T47D (cell line): ENCODE measurements at regions not wholly inside any gene's neighbourhood (a gene's known extent, or its start where the extent isn't known, plus 50 kb on each side); places are given as distances from the start of the nearest gene placed in this dataset.

Experiments
- DNase-seq, 2 experiments: peaks; one replicate each; pipeline versions ENCODE4 v3.0.0 to v3.0.0-alpha.2; 2011 to 2012; ENCODE audit warnings: low read depth in 1 of 2, low spot score in 1 of 2
- JUND ChIP-seq: IDR thresholded peaks from 2 replicates; pipeline ENCODE4 v1.6.1; 2012; ENCODE audit warnings: low read depth
- in situ Hi-C: cut with HindIII; loops from 2 replicates; pipeline ENCODE4 v1.10.0; 2016; ENCODE audit warnings: low sequenced_read_pairs, low pct_unique_long_range_greater_than_20kb

- TF ChIP-seq JUND: no peak
- in situ Hi-C loops: no loop called here
- no peak for DNase-seq
These were observed 79.5 kb upstream of the CAV2 start for GRCh38 chr7:116420003-116420402.

GRCh38 chr7:116421298-116421697 lies 78.2 kb upstream of the CAV2 start:
- no peak for TF ChIP-seq JUND
- in situ Hi-C loops: no loop called here
- DNase-seq: no peak

GRCh38 chr7:116422683-116423082 lies 76.9 kb upstream of the CAV2 start:
- no peak for DNase-seq
- no peak for TF ChIP-seq JUND
- in situ Hi-C loops: no loop called here

GRCh38 chr7:116423499-116423898 lies 76.0 kb upstream of the CAV2 start:
- DNase-seq: no peak
- TF ChIP-seq JUND: no peak
- in situ Hi-C loops: no loop called here

GRCh38 chr7:116425647-116426209 lies 73.8 kb upstream of the CAV2 start:
- in situ Hi-C loops: no loop called here
- no peak for DNase-seq
- no peak for TF ChIP-seq JUND

- no peak for TF ChIP-seq JUND
- in situ Hi-C loops: no loop called here
- no peak for DNase-seq
These were observed 72.9 kb upstream of the CAV2 start for GRCh38 chr7:116426428-116427156.

- no peak for TF ChIP-seq JUND
- no peak for DNase-seq
- in situ Hi-C loops: no loop called here
These were observed 69.4 kb upstream of the CAV2 start for GRCh38 chr7:116429986-116430619.

- no peak for TF ChIP-seq JUND
- in situ Hi-C loops: no loop called here
- DNase-seq: no peak
These were observed 67.6 kb upstream of the CAV2 start for GRCh38 chr7:116431787-116432526.

- in situ Hi-C loops: no loop called here
- no peak for TF ChIP-seq JUND
These were observed 67.0 kb upstream of the CAV2 start for GRCh38 chr7:116432527-116432916.

GRCh38 chr7:116433246-116433645 lies 66.3 kb upstream of the CAV2 start:
- no peak for DNase-seq
- in situ Hi-C loops: no loop called here
- TF ChIP-seq JUND: no peak

More at GRCh38 chr7:116432527-116432916, 67.0 kb upstream of the CAV2 start:
- DNase-seq: no peak

- no peak for DNase-seq
- in situ Hi-C loops: no loop called here
- TF ChIP-seq JUND: no peak
These were observed 64.7 kb upstream of the CAV2 start for GRCh38 chr7:116434820-116435341.

- no peak for DNase-seq
- in situ Hi-C loops: no loop called here
- TF ChIP-seq JUND: no peak
These were observed 63.2 kb upstream of the CAV2 start for GRCh38 chr7:116436305-116436826.
